Stomach (tissue), 4 donors: ENCODE measurements at regions not wholly inside any gene's neighbourhood (a gene's known extent, or its start where the extent isn't known, plus 50 kb on each side); places are given as distances from the start of the nearest gene placed in this dataset.

Experiments
- CTCF ChIP-seq, 7 experiments: fragments of 450-650 bp in 4 of 7; fragments of 200-600 bp in 3 of 7; sonication (generic) in 3 of 7; IDR thresholded peaks; one replicate each; pipeline ENCODE4 v1.5.1; 2016 to 2019; ENCODE audit warnings: antibody characterized with exemption in 7 of 7, control low read depth in 2 of 7, mild to moderate bottlenecking in 1 of 7
- POLR2A ChIP-seq, 4 donors: fragments of 450-650 bp; IDR thresholded peaks; one replicate each; pipeline ENCODE4 v1.6.1; 2016; ENCODE audit warnings: antibody characterized with exemption in 4 of 4, control low read depth in 2 of 4, mild to moderate bottlenecking in 1 of 4, moderate library complexity in 1 of 4
- POLR2AphosphoS5 ChIP-seq, 3 donors: sonication (generic); formaldehyde crosslinking; IDR thresholded peaks; one replicate each; pipeline ENCODE4 v1.6.1; 2016; ENCODE audit warnings: antibody characterized with exemption in 3 of 3

- TF ChIP-seq POLR2A (IDR thresholded peaks at IDR 0.05), result no peak
- no peak for TF ChIP-seq CTCF (IDR thresholded peaks at IDR 0.05)
- no peak for TF ChIP-seq POLR2AphosphoS5 (IDR thresholded peaks at IDR 0.05)
These were observed 286.2 kb downstream of the GASK1B start for GRCh38 chr4:157886645-157887044.
